BE2C (cell line): ENCODE measurements at regions not wholly inside any gene's neighbourhood (a gene's known extent, or its start where the extent isn't known, plus 50 kb on each side); places are given as distances from the start of the nearest gene placed in this dataset.

Experiments used
- DNase-seq: peaks from one replicate; pipeline ENCODE4 v3.0.0-alpha.2; 2020
- H3K27me3 ChIP-seq: fragments of 250-450 bp; sonication (Bioruptor Pico); 2 replicates; pipeline ENCODE4 v1.5.1; 2020; ENCODE audit warnings: mild to moderate bottlenecking
- H3K36me3 ChIP-seq: fragments of 250-450 bp; sonication (Bioruptor Pico); 2 replicates; pipeline ENCODE4 v1.5.1; 2020; ENCODE audit warnings: mild to moderate bottlenecking
- H3K4me1 ChIP-seq: fragments of 250-450 bp; sonication (Bioruptor Pico); 2 replicates; pipeline ENCODE4 v1.5.1; 2020
- H3K4me3 ChIP-seq: 2 replicates; pipeline ENCODE4 v1.5.1; 2011; ENCODE audit warnings: low read depth, low read length
- H3K9me3 ChIP-seq: fragments of 250-450 bp; sonication (Bioruptor Pico); 2 replicates; pipeline ENCODE4 v1.5.1; 2020
- TF ChIP-seq, protein P1 (sequence below): IDR thresholded peaks from 2 replicates; pipeline ENCODE4 v1.5.1; 2012; ENCODE audit warnings: mild to moderate bottlenecking, low read depth, low read length

DNA sequence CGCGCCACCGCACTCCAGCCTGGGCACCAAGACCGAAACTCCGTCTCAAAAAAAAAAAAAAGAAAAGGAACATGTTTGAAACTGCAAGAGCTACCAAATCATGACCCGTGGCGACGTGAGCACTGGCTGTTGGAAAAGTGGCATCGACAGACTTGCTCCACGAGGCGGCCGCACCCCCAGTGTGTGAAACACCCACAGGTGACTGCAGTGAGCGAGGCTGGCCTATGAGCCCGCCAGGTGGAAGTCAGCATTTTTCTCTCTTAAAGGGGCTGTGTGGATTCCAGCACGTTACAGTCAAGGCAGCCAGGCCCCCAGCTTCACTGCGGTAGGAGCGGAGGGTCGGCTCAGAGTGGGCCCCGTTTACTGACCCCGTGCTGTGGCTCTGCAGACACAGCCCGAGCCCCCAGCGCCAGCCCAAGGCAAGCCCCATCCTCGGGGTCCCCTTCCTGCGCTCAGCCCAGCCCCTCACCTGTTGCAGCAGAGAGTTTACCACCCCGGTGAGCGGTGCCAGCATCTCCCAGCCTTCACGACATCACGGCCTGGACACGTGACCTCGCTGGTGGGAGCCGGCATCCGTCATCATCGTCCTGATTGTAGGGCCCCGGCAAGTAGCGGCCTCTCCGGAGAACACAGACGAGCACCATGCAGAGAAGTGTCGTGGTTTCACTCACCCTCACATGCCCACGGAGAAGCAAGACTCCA is 54.3 kb upstream of the FBRSL1 start:
- peaks cover 16% of the 10 kb centered on the region for H3K27me3 ChIP-seq
- H3K4me3 ChIP-seq, result no peak overlapping the region
- H3K4me1 ChIP-seq, result no peaks in the 10 kb centered on the region

DNA sequence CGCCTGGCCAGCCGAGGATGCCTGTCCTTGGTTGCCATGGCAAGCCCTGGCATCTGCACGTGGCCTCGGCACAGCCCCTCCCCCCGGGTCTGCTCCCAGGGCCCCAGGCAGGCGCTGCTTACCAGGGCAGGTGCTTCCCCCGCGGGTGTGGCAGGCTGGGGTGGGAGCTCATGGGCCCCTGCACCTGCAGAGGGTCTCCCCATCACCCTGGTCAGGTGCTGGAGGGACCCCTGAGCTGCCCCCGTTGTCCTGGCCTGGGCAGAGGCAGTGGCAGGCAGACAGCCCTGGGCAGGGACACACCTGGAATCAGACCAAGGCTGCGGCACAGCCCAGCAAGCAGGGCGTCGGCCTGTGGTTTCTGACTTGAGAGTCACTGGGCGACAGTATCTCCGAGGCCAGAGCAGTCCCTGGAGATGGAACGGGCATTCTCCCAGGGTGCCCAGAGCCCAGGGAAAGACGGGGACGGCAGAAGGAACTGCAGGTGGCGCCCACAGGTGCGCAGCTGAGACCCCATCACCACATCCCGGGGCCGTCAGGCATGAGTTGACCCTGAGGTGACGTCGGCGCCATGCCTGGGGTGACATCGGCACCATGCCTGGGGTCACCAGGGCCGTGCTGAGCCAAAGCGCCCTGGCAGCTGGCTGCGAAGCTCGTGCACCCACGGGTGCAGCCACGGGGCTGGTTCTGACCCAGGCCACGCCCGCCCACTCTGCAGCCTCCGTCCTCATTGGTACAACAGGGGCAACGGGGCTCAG is 56.1 kb upstream of the FBRSL1 start:
- DNase-seq, result no peak
- H3K4me1 ChIP-seq, result peaks cover 5% of the 10 kb centered on the region; the same call in 1 of the 2 replicates
- H3K4me3 ChIP-seq, result no peak overlapping the region
- no peaks in the 10 kb centered on the region for H3K36me3 ChIP-seq
- no peaks in the 10 kb centered on the region for H3K9me3 ChIP-seq
- TF ChIP-seq, protein P1, sequence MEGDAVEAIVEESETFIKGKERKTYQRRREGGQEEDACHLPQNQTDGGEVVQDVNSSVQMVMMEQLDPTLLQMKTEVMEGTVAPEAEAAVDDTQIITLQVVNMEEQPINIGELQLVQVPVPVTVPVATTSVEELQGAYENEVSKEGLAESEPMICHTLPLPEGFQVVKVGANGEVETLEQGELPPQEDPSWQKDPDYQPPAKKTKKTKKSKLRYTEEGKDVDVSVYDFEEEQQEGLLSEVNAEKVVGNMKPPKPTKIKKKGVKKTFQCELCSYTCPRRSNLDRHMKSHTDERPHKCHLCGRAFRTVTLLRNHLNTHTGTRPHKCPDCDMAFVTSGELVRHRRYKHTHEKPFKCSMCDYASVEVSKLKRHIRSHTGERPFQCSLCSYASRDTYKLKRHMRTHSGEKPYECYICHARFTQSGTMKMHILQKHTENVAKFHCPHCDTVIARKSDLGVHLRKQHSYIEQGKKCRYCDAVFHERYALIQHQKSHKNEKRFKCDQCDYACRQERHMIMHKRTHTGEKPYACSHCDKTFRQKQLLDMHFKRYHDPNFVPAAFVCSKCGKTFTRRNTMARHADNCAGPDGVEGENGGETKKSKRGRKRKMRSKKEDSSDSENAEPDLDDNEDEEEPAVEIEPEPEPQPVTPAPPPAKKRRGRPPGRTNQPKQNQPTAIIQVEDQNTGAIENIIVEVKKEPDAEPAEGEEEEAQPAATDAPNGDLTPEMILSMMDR, result no peak
- H3K27me3 ChIP-seq, result peaks cover 16% of the 10 kb centered on the region

More for the DNA sequence above, 54.3 kb upstream of the FBRSL1 start:
- DNase-seq, result no peak
- TF ChIP-seq, protein P1, result no peak
- Histone ChIP-seq H3K36me3 (no peaks in the 10 kb centered on the region), H3K9me3 (no peaks in the 10 kb centered on the region)

DNA sequence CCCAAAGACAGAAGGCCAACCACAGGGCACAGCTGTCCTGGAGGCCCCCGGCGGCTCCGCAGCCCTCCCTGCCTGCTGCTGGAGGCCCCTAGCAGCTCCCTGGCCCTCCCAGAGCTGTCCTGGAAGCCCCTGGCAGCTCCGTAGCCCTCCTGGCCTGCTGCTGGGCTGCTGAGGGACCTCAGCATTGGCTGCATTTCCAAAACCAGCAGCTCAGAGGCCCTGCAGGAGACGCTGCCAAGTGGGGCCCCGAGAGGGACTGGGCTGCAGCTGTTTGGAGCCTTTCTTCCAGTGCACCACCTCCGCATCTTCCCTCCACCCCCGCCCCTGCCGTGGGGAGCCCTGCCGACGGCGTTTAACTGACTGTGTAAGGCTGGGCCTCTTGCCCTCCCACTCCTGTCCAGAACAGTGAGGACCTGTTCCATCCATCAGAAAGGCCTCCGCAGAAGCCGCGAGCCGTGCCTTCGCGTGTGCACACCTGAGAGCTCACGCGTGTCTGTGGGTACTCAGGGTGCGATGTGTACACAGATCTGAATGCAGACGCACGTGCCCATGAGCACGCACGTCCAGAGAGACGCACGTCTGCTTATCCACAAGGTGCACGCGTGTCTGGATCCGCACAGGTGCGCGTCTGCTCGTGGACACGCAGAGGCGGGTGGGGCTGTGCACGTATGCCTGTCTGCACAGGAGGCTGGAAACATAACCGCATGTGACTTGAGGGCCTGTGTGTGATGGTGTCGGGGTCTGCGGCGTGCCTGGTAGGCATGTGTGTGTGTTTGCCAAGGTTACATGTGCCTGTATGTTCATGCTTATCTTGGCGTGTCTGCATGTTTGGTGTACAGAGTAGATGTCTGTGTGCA is 57.0 kb upstream of the FBRSL1 start:
- TF ChIP-seq, protein P1, result no peak
- Histone ChIP-seq H3K27me3 (peaks cover 16% of the 10 kb centered on the region), H3K9me3 (no peaks in the 10 kb centered on the region), H3K36me3 (no peaks in the 10 kb centered on the region), H3K4me3 (no peak overlapping the region), H3K4me1 (peaks cover 5% of the 10 kb centered on the region; the same call in 1 of the 2 replicates)
- DNase-seq, result no peak

DNA sequence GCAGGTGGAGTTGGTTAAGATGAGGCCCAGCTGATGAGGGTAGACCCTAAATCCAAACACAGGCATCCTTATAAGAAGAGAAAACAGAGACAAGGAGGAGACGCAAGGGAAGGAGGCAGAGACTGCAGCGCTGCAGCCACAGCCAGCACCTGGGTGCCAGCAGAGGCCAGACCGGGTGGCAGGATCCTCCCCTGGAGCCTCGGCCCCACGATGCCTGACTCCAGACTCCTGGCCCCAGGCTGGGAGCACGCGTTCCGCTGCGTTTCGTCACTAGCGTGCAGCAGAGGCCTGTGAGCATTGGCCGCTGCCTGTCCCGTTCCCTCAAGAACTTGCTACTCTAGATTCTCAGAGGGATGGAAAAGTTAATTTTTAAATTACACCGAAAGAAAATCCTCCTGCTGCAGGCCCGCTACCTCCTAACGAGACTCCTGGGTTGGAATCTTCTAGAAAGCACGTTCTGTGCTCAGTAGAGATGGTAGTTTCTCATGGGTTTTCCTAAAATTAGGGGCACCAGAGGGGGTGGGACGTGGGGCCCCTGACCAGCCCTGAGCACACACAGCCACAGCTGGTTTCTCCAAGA is 57.7 kb upstream of the FBRSL1 start:
- Histone ChIP-seq H3K4me1 (peaks cover 5% of the 10 kb centered on the region; the same call in 1 of the 2 replicates), H3K36me3 (no peaks in the 10 kb centered on the region), H3K9me3 (no peaks in the 10 kb centered on the region), H3K4me3 (no peak overlapping the region), H3K27me3 (peaks cover 11% of the 10 kb centered on the region)
- DNase-seq, result no peak
- TF ChIP-seq, protein P1, result no peak

DNA sequence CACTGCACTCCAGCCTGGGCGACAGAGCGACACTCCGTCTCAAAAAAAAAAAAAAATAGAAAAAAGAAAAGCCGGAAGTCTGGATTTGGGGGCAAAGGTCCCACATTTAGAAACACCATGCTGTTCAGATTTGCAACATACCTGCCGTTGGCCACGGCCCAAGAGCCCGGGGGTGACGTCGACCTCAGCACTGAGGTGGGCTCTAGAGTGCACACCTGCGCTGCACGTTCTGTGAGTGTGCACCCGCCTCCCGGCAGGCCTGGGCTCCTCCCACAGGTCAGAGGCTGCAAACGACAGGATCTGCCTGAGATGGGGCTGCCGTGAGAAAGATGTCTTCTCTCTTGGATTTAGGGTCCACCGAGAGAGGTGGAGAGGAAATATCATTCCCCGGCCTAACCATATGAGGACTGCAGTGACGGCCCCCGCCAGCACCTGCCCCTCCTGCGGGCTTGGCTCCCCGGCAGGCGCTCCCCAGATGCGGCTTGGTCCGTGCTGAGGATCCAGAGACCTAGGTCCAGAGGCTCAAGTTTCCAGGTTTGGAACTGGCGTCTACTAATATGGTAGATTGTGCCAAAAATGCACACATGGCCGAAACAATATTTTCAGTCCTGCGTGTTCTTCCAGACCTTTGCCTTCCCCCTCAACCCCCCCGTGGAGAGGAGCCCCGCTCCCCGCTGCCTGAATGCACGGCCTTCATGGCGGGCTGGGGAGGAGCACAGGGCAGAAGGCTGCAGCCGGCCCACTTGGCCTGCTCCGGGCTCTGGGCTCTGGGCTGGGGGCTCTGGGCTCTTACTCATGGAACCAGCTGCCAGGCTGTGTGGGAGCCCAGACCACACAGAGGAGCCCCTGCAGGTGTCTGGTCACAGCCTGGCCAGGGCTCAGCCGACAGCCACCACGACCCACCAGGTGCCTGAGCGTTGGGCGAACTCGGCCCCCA is 58.8 kb upstream of the FBRSL1 start:
- no peaks in the 10 kb centered on the region for H3K36me3 ChIP-seq
- H3K27me3 ChIP-seq, result peaks cover 6% of the 10 kb centered on the region
- peaks cover 5% of the 10 kb centered on the region; the same call in 1 of the 2 replicates for H3K4me1 ChIP-seq
- H3K9me3 ChIP-seq, result no peaks in the 10 kb centered on the region
- H3K4me3 ChIP-seq, result no peak overlapping the region
- no peak for DNase-seq
- TF ChIP-seq, protein P1, result no peak
